Duodenal mucosa (tissue), 2 donors: ENCODE measurements at regions not wholly inside any gene's neighbourhood (a gene's known extent, or its start where the extent isn't known, plus 50 kb on each side); places are given as distances from the start of the nearest gene placed in this dataset.

ENCODE experiments used
- H3K27ac ChIP-seq: one replicate; pipeline ENCODE4 v1.7.0; 2013; ENCODE audit warnings: low read depth, low read length
- H3K27me3 ChIP-seq, 2 donors: one replicate each; pipeline ENCODE4 v1.7.0; 2013; ENCODE audit warnings: low read length in 2 of 2, control low read depth in 1 of 2; ENCODE audit not compliant: insufficient read depth in 2 of 2, control insufficient read depth in 1 of 2
- H3K36me3 ChIP-seq, 2 donors: one replicate each; pipeline ENCODE4 v1.7.0; 2013; ENCODE audit warnings: low read length in 2 of 2, control low read depth in 1 of 2; ENCODE audit not compliant: insufficient read depth in 2 of 2, control insufficient read depth in 1 of 2
- H3K4me1 ChIP-seq, 2 donors: one replicate each; pipeline ENCODE4 v1.7.0; 2013; ENCODE audit warnings: low read length in 2 of 2, control low read depth in 1 of 2; ENCODE audit not compliant: insufficient read depth in 2 of 2, control insufficient read depth in 1 of 2
- H3K4me3 ChIP-seq, 2 donors: one replicate each; pipeline ENCODE4 v1.7.0; 2013; ENCODE audit warnings: low read length in 2 of 2, low read depth in 1 of 2
- H3K9ac ChIP-seq, 2 donors: one replicate each; pipeline ENCODE4 v1.7.0; 2013; ENCODE audit warnings: low read length in 2 of 2, low read depth in 1 of 2
- H3K9me3 ChIP-seq, 2 donors: one replicate each; pipeline ENCODE4 v1.7.0; 2013; ENCODE audit warnings: low read length in 2 of 2, control low read depth in 1 of 2; ENCODE audit not compliant: control insufficient read depth in 1 of 2

- Histone ChIP-seq H3K9ac (no peak overlapping the region), H3K9me3 (no peaks in the 10 kb centered on the region), H3K27ac (no peak overlapping the region), H3K4me3 (no peak overlapping the region), H3K27me3 (no peaks in the 10 kb centered on the region), H3K4me1 (no peaks in the 10 kb centered on the region), H3K36me3 (no peaks in the 10 kb centered on the region)
Measured at GRCh38 chr7:156305351-156305750, 335.2 kb upstream of the RNF32 start.

DNA sequence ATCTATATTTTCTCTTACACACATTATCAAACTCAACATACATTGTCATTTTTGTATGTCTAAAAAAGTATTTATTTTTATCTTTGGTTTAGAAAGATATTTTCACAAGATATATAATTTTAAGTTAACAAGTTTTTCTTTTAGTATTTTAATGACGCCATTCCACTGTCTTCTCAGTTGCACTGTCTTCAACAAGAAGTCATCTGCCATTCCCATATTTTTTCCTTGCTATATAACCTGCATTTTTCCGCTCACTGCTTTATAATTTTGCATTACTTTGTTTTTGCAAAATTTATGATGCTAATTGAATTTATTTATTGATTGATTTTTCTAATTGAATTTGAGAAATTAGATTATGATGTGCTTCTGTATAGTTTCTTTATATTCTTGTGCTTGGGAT is 357.8 kb upstream of the RNF32 start:
- peaks cover 0 to 9% of the 10 kb centered on the region in 2 donors for H3K9me3 ChIP-seq
- no peaks in the 10 kb centered on the region for H3K36me3 ChIP-seq
- H3K9ac ChIP-seq, result no peak overlapping the region
- no peaks in the 10 kb centered on the region for H3K27me3 ChIP-seq
- no peaks in the 10 kb centered on the region for H3K4me1 ChIP-seq
- H3K4me3 ChIP-seq, result no peak overlapping the region
- H3K27ac ChIP-seq, result no peak overlapping the region

DNA sequence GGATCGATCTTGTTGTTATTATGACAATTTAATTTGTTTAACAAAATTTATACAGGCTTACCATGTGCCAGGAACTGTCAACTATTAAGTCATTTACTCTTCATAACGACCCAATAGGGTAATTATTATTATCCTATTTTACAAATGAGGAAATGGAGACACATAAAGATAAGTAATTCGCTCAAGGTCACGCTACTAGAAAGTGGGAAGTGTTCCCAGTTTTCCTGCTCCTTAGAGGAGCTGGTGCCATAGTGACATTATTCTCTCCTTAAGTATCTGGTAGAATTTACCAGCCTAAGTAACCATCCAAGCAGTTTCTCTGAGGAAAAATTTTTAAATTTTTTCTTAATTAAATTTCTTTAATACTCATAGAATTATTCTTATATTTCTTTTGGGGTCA is 360.9 kb upstream of the RNF32 start:
- H3K27me3 ChIP-seq, result no peaks in the 10 kb centered on the region
- no peaks in the 10 kb centered on the region for H3K4me1 ChIP-seq
- H3K27ac ChIP-seq, result no peak overlapping the region
- peaks cover 0 to 9% of the 10 kb centered on the region in 2 donors for H3K9me3 ChIP-seq
- H3K4me3 ChIP-seq, result no peak overlapping the region
- H3K9ac ChIP-seq, result no peak overlapping the region
- no peaks in the 10 kb centered on the region for H3K36me3 ChIP-seq

DNA sequence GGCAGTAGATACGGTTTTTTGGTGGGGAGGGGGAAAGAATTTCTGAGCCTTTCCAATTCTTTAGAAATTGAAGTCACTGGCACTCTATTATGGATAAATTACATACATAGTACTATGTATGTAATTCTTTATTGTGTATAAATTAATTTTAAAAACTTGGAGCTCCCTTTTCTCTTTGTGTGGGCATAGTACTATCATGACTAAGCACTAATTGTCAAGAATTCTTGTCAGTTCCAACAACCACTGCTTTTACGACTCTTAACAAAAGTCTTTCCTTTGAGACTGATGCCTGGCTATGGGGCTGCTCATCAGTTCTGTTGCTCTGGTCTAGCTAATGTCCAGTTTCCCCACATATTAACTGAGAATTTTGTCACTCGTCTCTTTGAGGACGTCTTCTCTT is 365.3 kb upstream of the RNF32 start:
- H3K9me3 ChIP-seq, result no peaks in the 10 kb centered on the region
- no peak overlapping the region for H3K9ac ChIP-seq
- H3K36me3 ChIP-seq, result no peaks in the 10 kb centered on the region
- H3K4me3 ChIP-seq, result no peak overlapping the region
- no peaks in the 10 kb centered on the region for H3K27me3 ChIP-seq
- H3K27ac ChIP-seq, result no peak overlapping the region
- no peaks in the 10 kb centered on the region for H3K4me1 ChIP-seq

DNA sequence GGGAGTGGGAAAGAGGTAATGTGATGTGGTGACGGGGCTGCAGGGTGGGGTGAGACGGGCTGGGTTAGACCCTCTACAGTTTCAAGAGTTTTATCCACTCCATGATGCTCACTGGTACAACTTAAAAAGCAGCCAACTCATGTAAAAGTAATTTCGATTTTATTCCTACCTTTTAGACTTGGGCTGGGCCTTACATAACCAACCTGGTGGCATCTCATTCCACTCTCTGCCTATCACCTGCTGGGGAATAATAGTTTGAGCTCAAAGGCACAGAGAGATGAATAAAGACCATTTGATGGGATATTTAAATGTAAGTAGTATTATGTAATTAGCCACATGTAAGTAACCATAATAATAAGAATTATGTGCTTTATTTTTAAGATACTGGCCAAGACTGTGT is 366.0 kb upstream of the RNF32 start:
- Histone ChIP-seq H3K4me1 (no peaks in the 10 kb centered on the region), H3K4me3 (no peak overlapping the region), H3K9me3 (no peaks in the 10 kb centered on the region)

GRCh38 chr7:156261581-156261980 is 379.0 kb upstream of the RNF32 start:
- no peak overlapping the region for H3K27ac ChIP-seq
- no peaks in the 10 kb centered on the region for H3K4me1 ChIP-seq
- H3K9ac ChIP-seq, result no peak overlapping the region
- no peak overlapping the region for H3K4me3 ChIP-seq
- H3K9me3 ChIP-seq, result no peaks in the 10 kb centered on the region
- H3K27me3 ChIP-seq, result no peaks in the 10 kb centered on the region
- no peaks in the 10 kb centered on the region for H3K36me3 ChIP-seq

More for the DNA sequence above, 366.0 kb upstream of the RNF32 start:
- no peaks in the 10 kb centered on the region for H3K36me3 ChIP-seq
- H3K9ac ChIP-seq, result no peak overlapping the region
- no peaks in the 10 kb centered on the region for H3K27me3 ChIP-seq
- H3K27ac ChIP-seq, result no peak overlapping the region

DNA sequence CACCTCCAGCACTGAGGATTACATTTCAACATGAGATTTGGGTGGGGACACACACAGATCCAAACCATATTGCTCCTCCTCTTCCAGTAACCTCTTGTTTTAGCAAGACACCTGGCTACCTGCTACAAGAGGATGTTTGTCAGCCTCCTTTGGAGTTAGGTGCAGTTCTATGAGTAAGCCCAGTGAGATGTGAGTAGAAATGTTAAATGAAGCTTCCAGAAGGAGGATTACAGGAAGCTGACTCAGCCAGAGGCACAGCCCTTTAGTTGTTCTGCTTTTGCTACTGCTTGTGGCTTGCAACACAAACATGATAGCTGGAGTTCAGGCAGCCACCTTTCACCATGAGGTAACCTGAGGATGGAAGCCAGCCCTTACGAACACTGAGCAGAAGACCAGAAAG is 382.7 kb upstream of the RNF32 start:
- Histone ChIP-seq H3K27ac (no peak overlapping the region), H3K27me3 (peaks cover 0 to 3% of the 10 kb centered on the region in 2 donors)

GRCh38 chr7:156255635-156256034 is 384.9 kb upstream of the RNF32 start:
- Histone ChIP-seq H3K4me1 (no peaks in the 10 kb centered on the region), H3K9ac (no peak overlapping the region), H3K4me3 (no peak overlapping the region), H3K9me3 (no peaks in the 10 kb centered on the region), H3K27ac (no peak overlapping the region), H3K27me3 (peaks cover 0 to 3% of the 10 kb centered on the region in 2 donors), H3K36me3 (no peaks in the 10 kb centered on the region)

More for the DNA sequence above, 382.7 kb upstream of the RNF32 start:
- Histone ChIP-seq H3K9ac (no peak overlapping the region), H3K4me3 (no peak overlapping the region), H3K9me3 (no peaks in the 10 kb centered on the region), H3K4me1 (no peaks in the 10 kb centered on the region), H3K36me3 (no peaks in the 10 kb centered on the region)

GRCh38 chr7:156251861-156252260 is 388.7 kb upstream of the RNF32 start:
- Histone ChIP-seq H3K27me3 (peaks cover 5 to 7% of the 10 kb centered on the region in 2 donors), H3K27ac (no peak overlapping the region), H3K4me1 (no peaks in the 10 kb centered on the region), H3K9me3 (no peaks in the 10 kb centered on the region), H3K4me3 (no peak overlapping the region), H3K9ac (no peak overlapping the region), H3K36me3 (no peaks in the 10 kb centered on the region)

- H3K27ac ChIP-seq, result no peak overlapping the region
- no peak overlapping the region for H3K9ac ChIP-seq
- no peak overlapping the region for H3K4me3 ChIP-seq
- no peaks in the 10 kb centered on the region for H3K36me3 ChIP-seq
- no peaks in the 10 kb centered on the region for H3K4me1 ChIP-seq
- H3K27me3 ChIP-seq, result no peaks in the 10 kb centered on the region
- H3K9me3 ChIP-seq, result no peaks in the 10 kb centered on the region
Measured at GRCh38 chr7:156240532-156240931, 400.0 kb upstream of the RNF32 start.
